Smooth muscle cell of the brain vasculature (primary cell): ENCODE measurements at regions not wholly inside any gene's neighbourhood (a gene's known extent, or its start where the extent isn't known, plus 50 kb on each side); places are given as distances from the start of the nearest gene placed in this dataset.

Source experiments
- DNase-seq: peaks from one replicate; pipeline ENCODE4 v3.0.0-alpha.2; 2012; ENCODE audit warnings: low read depth, low spot score

- no peak for DNase-seq
Observed at GRCh38 chr16:48831076-48831722, 221.2 kb upstream of the N4BP1 start.

- no peak for DNase-seq
Observed at GRCh38 chr16:48829336-48830310, 219.6 kb upstream of the N4BP1 start.

GRCh38 chr16:48824271-48824670 is 214.3 kb upstream of the N4BP1 start:
- no peak for DNase-seq

- no peak for DNase-seq
Observed at GRCh38 chr16:48822431-48822830, 212.5 kb upstream of the N4BP1 start.

- DNase-seq = no peak
Observed at GRCh38 chr16:48820379-48820778, 210.4 kb upstream of the N4BP1 start.

- no peak for DNase-seq
Observed at GRCh38 chr16:48818257-48818656, 208.3 kb upstream of the N4BP1 start.

- DNase-seq = no peak
Observed at GRCh38 chr16:48817032-48817431, 207.1 kb upstream of the N4BP1 start.

GRCh38 chr16:48816393-48816792 is 206.4 kb upstream of the N4BP1 start:
- DNase-seq = no peak

GRCh38 chr16:48814994-48815393 is 205.0 kb upstream of the N4BP1 start:
- no peak for DNase-seq

- DNase-seq = no peak
Observed at GRCh38 chr16:48813485-48813884, 203.5 kb upstream of the N4BP1 start.

GRCh38 chr16:48812856-48813255 is 202.9 kb upstream of the N4BP1 start:
- no peak for DNase-seq

- DNase-seq = no peak
Observed at GRCh38 chr16:48811478-48811877, 201.5 kb upstream of the N4BP1 start.

- no peak for DNase-seq
Observed at GRCh38 chr16:48810803-48811453, 200.9 kb upstream of the N4BP1 start.

GRCh38 chr16:48810436-48810802 is 200.4 kb upstream of the N4BP1 start:
- DNase-seq = no peak

- no peak for DNase-seq
Observed at GRCh38 chr16:48790151-48790550, 180.2 kb upstream of the N4BP1 start.

- no peak for DNase-seq
Observed at GRCh38 chr16:48788475-48788874, 178.5 kb upstream of the N4BP1 start.

GRCh38 chr16:48745541-48745940 is 135.6 kb upstream of the N4BP1 start:
- no peak for DNase-seq

- no peak for DNase-seq
Observed at GRCh38 chr16:48740964-48741363, 131.0 kb upstream of the N4BP1 start.

- no peak for DNase-seq
Observed at GRCh38 chr16:48734220-48734619, 124.2 kb upstream of the N4BP1 start.

GRCh38 chr16:48704710-48705109 is 94.7 kb upstream of the N4BP1 start:
- DNase-seq = no peak

- peak; percentile 33 for DNase-seq
Observed at GRCh38 chr16:48687421-48688038, 77.5 kb upstream of the N4BP1 start.

- no peak for DNase-seq
Observed at GRCh38 chr16:48684148-48684547, 74.2 kb upstream of the N4BP1 start.
